IMR-90 (cell line): ENCODE measurements at regions not wholly inside any gene's neighbourhood (a gene's known extent, or its start where the extent isn't known, plus 50 kb on each side); places are given as distances from the start of the nearest gene placed in this dataset.

Experiments used
- CTCF ChIP-seq: conservative IDR thresholded peaks from 2 replicates; pipeline ENCODE4 v1.5.1; 2012; ENCODE audit warnings: mild to moderate bottlenecking, low read depth, low read length, improper control_type of control experiment
- RAD21 ChIP-seq: IDR thresholded peaks from 2 replicates; pipeline ENCODE4 v1.6.1; 2012; ENCODE audit warnings: low read length, improper control_type of control experiment

- TF ChIP-seq CTCF (no peak), RAD21 (no peak)
Observed at GRCh38 chr3:6229778-6230410, 631.0 kb upstream of the GRM7 start.
